ENCODE measurements at regions not wholly inside any gene's neighbourhood (a gene's known extent, or its start where the extent isn't known, plus 50 kb on each side); places are given as distances from the start of the nearest gene placed in this dataset.

- TF ChIP-seq, protein P1, sequence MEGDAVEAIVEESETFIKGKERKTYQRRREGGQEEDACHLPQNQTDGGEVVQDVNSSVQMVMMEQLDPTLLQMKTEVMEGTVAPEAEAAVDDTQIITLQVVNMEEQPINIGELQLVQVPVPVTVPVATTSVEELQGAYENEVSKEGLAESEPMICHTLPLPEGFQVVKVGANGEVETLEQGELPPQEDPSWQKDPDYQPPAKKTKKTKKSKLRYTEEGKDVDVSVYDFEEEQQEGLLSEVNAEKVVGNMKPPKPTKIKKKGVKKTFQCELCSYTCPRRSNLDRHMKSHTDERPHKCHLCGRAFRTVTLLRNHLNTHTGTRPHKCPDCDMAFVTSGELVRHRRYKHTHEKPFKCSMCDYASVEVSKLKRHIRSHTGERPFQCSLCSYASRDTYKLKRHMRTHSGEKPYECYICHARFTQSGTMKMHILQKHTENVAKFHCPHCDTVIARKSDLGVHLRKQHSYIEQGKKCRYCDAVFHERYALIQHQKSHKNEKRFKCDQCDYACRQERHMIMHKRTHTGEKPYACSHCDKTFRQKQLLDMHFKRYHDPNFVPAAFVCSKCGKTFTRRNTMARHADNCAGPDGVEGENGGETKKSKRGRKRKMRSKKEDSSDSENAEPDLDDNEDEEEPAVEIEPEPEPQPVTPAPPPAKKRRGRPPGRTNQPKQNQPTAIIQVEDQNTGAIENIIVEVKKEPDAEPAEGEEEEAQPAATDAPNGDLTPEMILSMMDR (IDR thresholded peaks at IDR 0.05), result no peak
- TF ChIP-seq POLR2A (IDR thresholded peaks at IDR 0.05) (no peak), EP300 (IDR thresholded peaks at IDR 0.05) (no peak)
Observed at GRCh38 chr18:44136326-44136725, 544.4 kb upstream of the SETBP1 start.
